Calu3 (cell line): ENCODE measurements at regions not wholly inside any gene's neighbourhood (a gene's known extent, or its start where the extent isn't known, plus 50 kb on each side); places are given as distances from the start of the nearest gene placed in this dataset.

Experiments
- BruUV-seq: library from RNA; stranded (reverse); fragments of 400-500 nt; replicated peaks from 2 replicates; lab custom pipeline; 2021; lab: Mats Ljungman, UMichigan
- CTCF ChIA-PET: fragments of 300-600 bp; sonication (Branson Sonifier 250); formaldehyde crosslinking; loops from one replicate; lab custom pipeline; 2022; ENCODE audit warnings: antibody characterized with exemption; lab: Charles Lee
- DNase-seq: peaks from one replicate; pipeline ENCODE4 v3.0.0; 2022
- H3K27ac Mint-ChIP-seq: one replicate; pipeline ENCODE4 v1.8.0; 2022; ENCODE audit warnings: mixed read lengths; ENCODE audit not compliant: unreplicated experiment
- H3K27me3 Mint-ChIP-seq: one replicate; pipeline ENCODE4 v1.8.0; 2022; ENCODE audit warnings: mixed read lengths; ENCODE audit not compliant: unreplicated experiment
- H3K36me3 Mint-ChIP-seq: one replicate; pipeline ENCODE4 v1.8.0; 2022; ENCODE audit warnings: mild to moderate bottlenecking, moderate library complexity, mixed read lengths; ENCODE audit not compliant: insufficient read depth, unreplicated experiment
- H3K4me1 Mint-ChIP-seq: one replicate; pipeline ENCODE4 v1.8.0; 2022; ENCODE audit warnings: mild to moderate bottlenecking, low read depth, mixed read lengths; ENCODE audit not compliant: unreplicated experiment
- H3K4me3 Mint-ChIP-seq: one replicate; pipeline ENCODE4 v1.8.0; 2022; ENCODE audit warnings: mild to moderate bottlenecking, low read depth, moderate library complexity, mixed read lengths; ENCODE audit not compliant: unreplicated experiment
- H3K9me3 Mint-ChIP-seq: one replicate; pipeline ENCODE4 v1.8.0; 2022; ENCODE audit warnings: low read depth, mixed read lengths; ENCODE audit not compliant: unreplicated experiment
- CTCF ChIP-seq: fragments of 200-600 bp; IDR thresholded peaks from one replicate; pipeline ENCODE4 v1.8.0; 2022; ENCODE audit warnings: antibody characterized with exemption; ENCODE audit not compliant: unreplicated experiment
- intact Hi-C: fragments of 100-400 bp; cut with micrococcal nuclease; formaldehyde crosslinking; loops from one replicate; pipeline ENCODE4 v1.10.0; 2022; ENCODE audit not compliant: unreplicated experiment

- no peak overlapping the region for H3K4me3 Mint-ChIP-seq
- CTCF ChIA-PET, result no interaction called here
- H3K27ac Mint-ChIP-seq, result no peak overlapping the region
- intact Hi-C loops, result no loop called here
- H3K4me1 Mint-ChIP-seq, result no peaks in the 10 kb centered on the region
- H3K9me3 Mint-ChIP-seq, result peaks cover 6% of the 10 kb centered on the region
- BruUV-seq, result no TSS peak
- TF ChIP-seq CTCF, result no peak
- no peaks in the 10 kb centered on the region for H3K36me3 Mint-ChIP-seq
- no peaks in the 10 kb centered on the region for H3K27me3 Mint-ChIP-seq
- DNase-seq, result no peak
Measured at GRCh38 chr18:69291755-69292154, 108.9 kb upstream of the DOK6 start.

GRCh38 chr18:69300185-69300584 is 100.5 kb upstream of the DOK6 start:
- CTCF ChIA-PET, result no interaction called here
- BruUV-seq, result no TSS peak
- H3K27me3 Mint-ChIP-seq, result no peaks in the 10 kb centered on the region

GRCh38 chr18:69308619-69309018 is 92.1 kb upstream of the DOK6 start:
- Mint-ChIP-seq H3K36me3 (no peaks in the 10 kb centered on the region), H3K9me3 (no peaks in the 10 kb centered on the region), H3K4me3 (no peak overlapping the region), H3K4me1 (no peaks in the 10 kb centered on the region), H3K27me3 (no peaks in the 10 kb centered on the region), H3K27ac (no peak overlapping the region)
- DNase-seq, result no peak
- CTCF ChIA-PET, result no interaction called here
- intact Hi-C loops, result no loop called here
- no peak for TF ChIP-seq CTCF
- BruUV-seq, result no TSS peak

More at GRCh38 chr18:69300185-69300584, 100.5 kb upstream of the DOK6 start:
- no peak overlapping the region for H3K27ac Mint-ChIP-seq
- H3K9me3 Mint-ChIP-seq, result peaks cover 8% of the 10 kb centered on the region
- no peak overlapping the region for H3K4me3 Mint-ChIP-seq
- no peaks in the 10 kb centered on the region for H3K36me3 Mint-ChIP-seq
- H3K4me1 Mint-ChIP-seq, result no peaks in the 10 kb centered on the region
- TF ChIP-seq CTCF, result no peak
- no peak for DNase-seq
- intact Hi-C loops, result no loop called here

- no peaks in the 10 kb centered on the region for H3K36me3 Mint-ChIP-seq
- intact Hi-C loops, result no loop called here
- no peak for TF ChIP-seq CTCF
- DNase-seq, result no peak
- BruUV-seq, result no TSS peak
- H3K4me1 Mint-ChIP-seq, result peaks cover 20% of the 10 kb centered on the region
- no peak overlapping the region for H3K4me3 Mint-ChIP-seq
- H3K9me3 Mint-ChIP-seq, result peaks cover 3% of the 10 kb centered on the region
- CTCF ChIA-PET, result no interaction called here
- no peaks in the 10 kb centered on the region for H3K27me3 Mint-ChIP-seq
- no peak overlapping the region for H3K27ac Mint-ChIP-seq
Measured at GRCh38 chr18:69326094-69326493, 74.6 kb upstream of the DOK6 start.
